ENCODE measurements at regions not wholly inside any gene's neighbourhood (a gene's known extent, or its start where the extent isn't known, plus 50 kb on each side); places are given as distances from the start of the nearest gene placed in this dataset.

GRCh38 chr6:71510856-71511255, 222.2 kb downstream of the OGFRL1 start:
- H3K27ac ChIP-seq (ENCODE audit: low read depth) = no peak overlapping the region
- H3K36me3 ChIP-seq (ENCODE audit: insufficient read depth) = no peaks in the 10 kb centered on the region
- no peak for DNase-seq (ENCODE audit: extremely low spot score)
- H3K4me1 ChIP-seq (ENCODE audit: insufficient read depth) = no peaks in the 10 kb centered on the region
- H3K4me3 ChIP-seq (ENCODE audit: low read depth, low read length) = no peak overlapping the region

GRCh38 chr6:71512256-71512655, 223.6 kb downstream of the OGFRL1 start:
- 79% methylated on average over 3 of the region's 3 CpGs for WGBS
- Histone ChIP-seq H3K36me3 (ENCODE audit: insufficient read depth) (no peaks in the 10 kb centered on the region), H3K4me1 (ENCODE audit: insufficient read depth) (no peaks in the 10 kb centered on the region), H3K27ac (ENCODE audit: low read depth) (no peak overlapping the region), H3K4me3 (ENCODE audit: low read depth, low read length) (no peak overlapping the region)
- no peak for DNase-seq (ENCODE audit: extremely low spot score)

DNA sequence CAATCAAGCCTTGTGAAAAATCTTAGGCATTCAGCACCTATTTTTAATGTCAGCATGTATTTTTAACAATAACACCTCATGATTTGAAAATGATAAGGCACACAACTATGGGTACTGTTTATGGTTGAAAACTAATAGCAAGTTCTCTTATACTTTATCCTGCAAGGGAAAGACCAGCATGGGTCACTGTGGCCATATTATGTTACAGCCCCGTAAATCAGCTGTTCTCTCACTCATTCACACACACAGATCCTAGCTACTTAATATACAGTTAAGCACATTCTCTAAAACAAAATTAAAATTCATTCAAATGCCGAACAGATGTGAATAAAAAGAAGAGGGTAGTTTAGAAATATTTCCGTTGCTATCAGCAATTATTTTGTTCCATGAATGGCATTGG, 224.4 kb downstream of the OGFRL1 start:
- no peak for DNase-seq (ENCODE audit: extremely low spot score)
- WGBS = 74% methylated on average over 3 of the region's 3 CpGs
- Histone ChIP-seq H3K27ac (ENCODE audit: low read depth) (no peak overlapping the region), H3K4me3 (ENCODE audit: low read depth, low read length) (no peak overlapping the region), H3K4me1 (ENCODE audit: insufficient read depth) (no peaks in the 10 kb centered on the region), H3K36me3 (ENCODE audit: insufficient read depth) (no peaks in the 10 kb centered on the region)

DNA sequence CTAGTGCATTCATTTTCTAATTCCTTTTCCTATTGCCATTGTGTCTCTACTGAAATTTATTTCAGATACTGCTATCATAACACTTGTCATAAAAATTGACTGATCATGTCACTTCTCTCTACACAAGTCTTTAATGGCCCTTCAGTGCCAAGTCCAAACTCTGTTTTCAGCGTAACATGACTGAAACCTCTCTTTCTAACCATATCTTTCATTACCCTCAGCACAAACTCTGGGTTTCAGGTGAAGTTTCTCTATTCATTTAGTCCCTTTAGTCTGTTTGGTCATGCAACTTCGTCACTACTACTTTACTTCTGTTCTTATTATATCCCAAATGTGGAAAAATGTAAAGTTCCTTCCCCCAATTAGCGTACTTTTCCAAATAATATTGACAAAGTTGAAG, 234.9 kb downstream of the OGFRL1 start:
- 92% methylated on average over 3 of the region's 3 CpGs for WGBS

DNA sequence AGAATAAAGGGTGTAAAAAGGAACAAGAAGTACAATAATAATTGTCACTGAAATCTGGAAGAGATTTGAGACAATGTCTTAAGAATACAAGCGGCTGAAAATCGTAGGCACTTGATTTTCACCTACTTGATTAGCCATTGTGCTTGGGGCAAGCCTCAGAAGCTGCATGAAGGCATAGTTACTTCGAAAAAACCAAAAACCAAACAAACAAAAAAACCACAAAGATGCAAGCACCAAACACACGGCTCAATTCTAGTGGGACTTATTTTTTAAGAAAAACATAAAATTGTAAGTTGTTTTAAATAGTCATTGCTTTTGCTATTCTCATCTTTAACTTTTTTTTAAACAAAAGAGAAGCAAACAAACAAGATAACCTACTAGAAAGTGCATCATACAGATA, 235.6 kb downstream of the OGFRL1 start:
- DNase-seq (ENCODE audit: extremely low spot score) = no peak
- H3K4me3 ChIP-seq (ENCODE audit: low read depth, low read length) = no peak overlapping the region
- WGBS = 75% methylated on average over 4 of the region's 4 CpGs
- no peaks in the 10 kb centered on the region for H3K4me1 ChIP-seq (ENCODE audit: insufficient read depth)
- no peaks in the 10 kb centered on the region for H3K36me3 ChIP-seq (ENCODE audit: insufficient read depth)
- H3K27ac ChIP-seq (ENCODE audit: low read depth) = no peak overlapping the region

More for the DNA sequence above, 234.9 kb downstream of the OGFRL1 start:
- no peak overlapping the region for H3K27ac ChIP-seq (ENCODE audit: low read depth)
- no peaks in the 10 kb centered on the region for H3K4me1 ChIP-seq (ENCODE audit: insufficient read depth)
- DNase-seq (ENCODE audit: extremely low spot score) = no peak
- no peak overlapping the region for H3K4me3 ChIP-seq (ENCODE audit: low read depth, low read length)
- H3K36me3 ChIP-seq (ENCODE audit: insufficient read depth) = no peaks in the 10 kb centered on the region

GRCh38 chr6:71527886-71528285, 239.3 kb downstream of the OGFRL1 start:
- Histone ChIP-seq H3K4me3 (ENCODE audit: low read depth, low read length) (no peak overlapping the region), H3K36me3 (ENCODE audit: insufficient read depth) (no peaks in the 10 kb centered on the region), H3K27ac (ENCODE audit: low read depth) (no peak overlapping the region), H3K4me1 (ENCODE audit: insufficient read depth) (no peaks in the 10 kb centered on the region)
- WGBS = 84% methylated on average over 1 of the region's 1 CpG
- no peak for DNase-seq (ENCODE audit: extremely low spot score)

DNA sequence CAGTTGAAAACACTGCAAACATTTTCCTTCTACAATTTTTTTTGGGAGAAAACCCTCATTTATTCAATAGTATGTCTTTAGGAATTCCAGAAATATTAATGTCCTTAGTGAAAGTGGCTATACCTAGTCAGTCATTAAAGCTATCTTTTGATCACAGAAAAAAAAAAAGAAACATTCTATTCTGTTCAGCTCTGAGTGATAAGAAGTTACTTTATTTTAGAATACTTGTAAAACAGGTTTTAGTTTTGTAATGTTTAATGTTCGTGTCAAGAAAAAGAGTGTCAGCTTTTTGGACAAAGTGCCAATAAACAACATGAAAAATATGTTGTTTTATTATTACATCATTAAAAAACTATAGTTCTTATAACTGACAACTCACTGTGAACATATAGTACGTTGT, 240.4 kb downstream of the OGFRL1 start:
- WGBS = 62% methylated on average over 2 of the region's 2 CpGs

GRCh38 chr6:71529769-71530168, 241.2 kb downstream of the OGFRL1 start:
- WGBS = 75% methylated on average over 2 of the region's 2 CpGs
- Histone ChIP-seq H3K36me3 (ENCODE audit: insufficient read depth) (no peaks in the 10 kb centered on the region), H3K4me1 (ENCODE audit: insufficient read depth) (no peaks in the 10 kb centered on the region), H3K4me3 (ENCODE audit: low read depth, low read length) (no peak overlapping the region), H3K27ac (ENCODE audit: low read depth) (no peak overlapping the region)
- no peak for DNase-seq (ENCODE audit: extremely low spot score)

More for the DNA sequence above, 240.4 kb downstream of the OGFRL1 start:
- no peaks in the 10 kb centered on the region for H3K36me3 ChIP-seq (ENCODE audit: insufficient read depth)
- H3K4me1 ChIP-seq (ENCODE audit: insufficient read depth) = no peaks in the 10 kb centered on the region
- DNase-seq (ENCODE audit: extremely low spot score) = no peak
- no peak overlapping the region for H3K4me3 ChIP-seq (ENCODE audit: low read depth, low read length)
- H3K27ac ChIP-seq (ENCODE audit: low read depth) = no peak overlapping the region

GRCh38 chr6:71531006-71531405, 242.4 kb downstream of the OGFRL1 start:
- Histone ChIP-seq H3K36me3 (ENCODE audit: insufficient read depth) (no peaks in the 10 kb centered on the region), H3K4me1 (ENCODE audit: insufficient read depth) (no peaks in the 10 kb centered on the region), H3K27ac (ENCODE audit: low read depth) (no peak overlapping the region), H3K4me3 (ENCODE audit: low read depth, low read length) (no peak overlapping the region)
- DNase-seq (ENCODE audit: extremely low spot score) = no peak

DNA sequence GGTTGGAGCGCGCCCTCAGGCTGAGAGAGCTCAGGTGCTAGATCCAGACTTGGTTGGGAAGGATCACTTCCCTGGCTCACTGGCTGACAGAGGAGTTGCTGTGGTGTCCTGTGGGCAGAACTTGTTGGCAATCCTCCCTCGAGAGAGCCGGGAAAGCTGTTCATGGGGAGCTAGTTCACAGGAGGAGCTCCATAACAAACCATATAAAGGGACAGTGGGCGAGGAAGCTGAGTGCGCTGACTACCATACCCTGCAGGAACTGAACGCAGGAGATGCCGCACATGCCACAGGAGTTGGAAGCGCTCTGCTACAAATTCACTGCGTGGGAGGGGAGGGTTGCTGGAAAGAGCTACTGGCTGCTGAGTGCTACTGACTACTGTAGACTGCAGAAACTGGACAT, 243.2 kb downstream of the OGFRL1 start:
- Histone ChIP-seq H3K4me1 (ENCODE audit: insufficient read depth) (no peaks in the 10 kb centered on the region), H3K27ac (ENCODE audit: low read depth) (no peak overlapping the region), H3K36me3 (ENCODE audit: insufficient read depth) (no peaks in the 10 kb centered on the region), H3K4me3 (ENCODE audit: low read depth, low read length) (no peak overlapping the region)
- 90% methylated on average over 10 of the region's 10 CpGs for WGBS
- no peak for DNase-seq (ENCODE audit: extremely low spot score)

- WGBS = 66% methylated on average over 2 of the region's 2 CpGs
- no peak for DNase-seq (ENCODE audit: extremely low spot score)
Observed at GRCh38 chr6:71533939-71534379, 245.3 kb downstream of the OGFRL1 start.

DNA sequence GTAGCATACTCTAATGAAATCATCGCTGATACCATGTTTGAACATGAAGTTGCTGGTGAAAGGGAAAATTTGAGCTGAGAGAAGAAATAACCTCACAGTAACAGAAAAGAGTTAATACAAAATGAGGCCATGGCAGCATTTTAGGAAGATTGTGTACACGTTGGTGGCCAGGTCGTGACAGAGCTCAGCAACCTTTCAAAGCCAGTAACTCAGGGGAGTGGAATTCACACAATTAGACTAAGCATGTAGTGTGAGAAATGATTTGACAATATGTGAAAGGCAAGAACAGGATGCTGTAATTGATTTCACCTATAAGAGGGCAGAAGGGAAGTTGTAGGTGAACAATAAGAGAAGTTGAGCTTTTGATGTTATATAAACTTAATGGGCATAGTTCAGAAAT, 246.3 kb downstream of the OGFRL1 start:
- Histone ChIP-seq H3K4me1 (ENCODE audit: insufficient read depth) (no peaks in the 10 kb centered on the region), H3K36me3 (ENCODE audit: insufficient read depth) (no peaks in the 10 kb centered on the region)
- WGBS = 60% methylated on average over 3 of the region's 3 CpGs

More at GRCh38 chr6:71533939-71534379, 245.3 kb downstream of the OGFRL1 start:
- Histone ChIP-seq H3K27ac (ENCODE audit: low read depth) (no peak overlapping the region), H3K36me3 (ENCODE audit: insufficient read depth) (no peaks in the 10 kb centered on the region), H3K4me1 (ENCODE audit: insufficient read depth) (no peaks in the 10 kb centered on the region), H3K4me3 (ENCODE audit: low read depth, low read length) (no peak overlapping the region)

GRCh38 chr6:71537717-71538116, 249.1 kb downstream of the OGFRL1 start:
- Histone ChIP-seq H3K36me3 (ENCODE audit: insufficient read depth) (no peaks in the 10 kb centered on the region), H3K27ac (ENCODE audit: low read depth) (no peak overlapping the region), H3K4me1 (ENCODE audit: insufficient read depth) (no peaks in the 10 kb centered on the region), H3K4me3 (ENCODE audit: low read depth, low read length) (no peak overlapping the region)
- 62% methylated on average over 1 of the region's 1 CpG for WGBS
- no peak for DNase-seq (ENCODE audit: extremely low spot score)

More for the DNA sequence above, 246.3 kb downstream of the OGFRL1 start:
- Histone ChIP-seq H3K4me3 (ENCODE audit: low read depth, low read length) (no peak overlapping the region), H3K27ac (ENCODE audit: low read depth) (no peak overlapping the region)
- DNase-seq (ENCODE audit: extremely low spot score) = no peak

- Histone ChIP-seq H3K4me3 (ENCODE audit: low read depth, low read length) (no peak overlapping the region), H3K27ac (ENCODE audit: low read depth) (no peak overlapping the region), H3K4me1 (ENCODE audit: insufficient read depth) (no peaks in the 10 kb centered on the region), H3K36me3 (ENCODE audit: insufficient read depth) (no peaks in the 10 kb centered on the region)
- no peak for DNase-seq (ENCODE audit: extremely low spot score)
- 67% methylated on average over 4 of the region's 4 CpGs for WGBS
Observed at GRCh38 chr6:71544028-71544427, 255.4 kb downstream of the OGFRL1 start.

DNA sequence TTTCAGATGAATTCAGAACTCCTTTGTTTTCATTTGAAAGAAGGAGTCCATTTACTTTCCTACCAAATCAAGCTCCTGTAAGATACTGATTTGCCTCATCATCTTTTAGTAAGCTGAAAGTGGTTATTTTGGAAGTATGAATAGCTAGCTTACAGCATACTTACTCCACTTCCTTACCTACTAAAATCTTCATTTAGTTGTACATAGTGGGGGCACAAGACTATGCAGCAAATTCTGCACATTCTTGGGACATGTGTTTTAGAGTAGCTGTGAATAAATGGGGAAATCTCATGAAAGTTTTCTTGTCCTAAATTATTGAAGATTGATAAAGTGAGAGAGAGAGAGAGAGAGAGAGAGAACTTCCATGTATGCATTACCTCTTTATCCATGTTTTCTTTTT, 256.3 kb downstream of the OGFRL1 start:
- DNase-seq (ENCODE audit: extremely low spot score) = no peak
- Histone ChIP-seq H3K36me3 (ENCODE audit: insufficient read depth) (no peaks in the 10 kb centered on the region), H3K4me3 (ENCODE audit: low read depth, low read length) (no peak overlapping the region), H3K27ac (ENCODE audit: low read depth) (no peak overlapping the region), H3K4me1 (ENCODE audit: insufficient read depth) (no peaks in the 10 kb centered on the region)
